ENCODE measurements at regions not wholly inside any gene's neighbourhood (a gene's known extent, or its start where the extent isn't known, plus 50 kb on each side); places are given as distances from the start of the nearest gene placed in this dataset.

GRCh38 chr11:15617126-15617525 lies 502.4 kb downstream of the INSC start:
- CTCF ChIA-PET = no interaction called here
- Histone ChIP-seq H2AFZ (ENCODE audit: low read depth, low read length, poor library complexity, severe bottlenecking) (no peak overlapping the region), H3K36me3 (ENCODE audit: control insufficient read depth in 1 of 2, insufficient read depth in 2 of 2, low read length in 2 of 2) (no peaks in the 10 kb centered on the region), H3K79me2 (ENCODE audit: insufficient read depth, low read length) (no peaks in the 10 kb centered on the region), H3K27me3 (ENCODE audit: insufficient read depth, low read length) (peaks cover 49% of the 10 kb centered on the region), H3K9me3 (ENCODE audit: control insufficient read depth in 1 of 2, insufficient read depth in 1 of 2, low read depth in 1 of 2, low read length in 2 of 2) (no peaks in the 10 kb centered on the region), H3K4me2 (ENCODE audit: low read length) (no peak overlapping the region), H3K4me1 (ENCODE audit: control insufficient read depth in 1 of 2, insufficient read depth in 2 of 2, low read length in 2 of 2) (no peaks in the 10 kb centered on the region), H3K9ac (ENCODE audit: low read length) (no peak overlapping the region), H3K27ac (ENCODE audit: low read depth, low read length) (no peak overlapping the region), H3K9me2 (ENCODE audit: insufficient read depth) (no peaks in the 10 kb centered on the region), H4K20me1 (ENCODE audit: insufficient read depth) (no peaks in the 10 kb centered on the region), H3K4me3 (replicated peaks in 1 of 2; ENCODE audit: low read depth in 1 of 2, low read length in 2 of 2) (no peak overlapping the region)
- no peak for DNase-seq (ENCODE audit: low read depth, low spot score)
- no peak for TF ChIP-seq ATF3 (IDR thresholded peaks at IDR 0.05)
- no peak for TF ChIP-seq CTCF (IDR thresholded peaks at IDR 0.05 in 2 of 3, conservative IDR thresholded peaks at IDR 0.05 in 1 of 3; ENCODE audit: borderline replicate concordance in 1 of 3, insufficient read depth in 1 of 3, low read depth in 2 of 3, low read length in 2 of 3)
- no peak for TF ChIP-seq CBX3 (IDR thresholded peaks at IDR 0.05; ENCODE audit: low read depth)
- no peak for TF ChIP-seq SP1 (IDR thresholded peaks at IDR 0.05; ENCODE audit: low read depth)
- no peak for TF ChIP-seq POLR2A (IDR thresholded peaks at IDR 0.05; ENCODE audit: borderline replicate concordance, extremely low read depth, insufficient read depth, insufficient read length)
- no peak for TF ChIP-seq EZH2 (IDR thresholded peaks at IDR 0.05)
- no peak for TF ChIP-seq YY1 (IDR thresholded peaks at IDR 0.05; ENCODE audit: extremely low read depth, insufficient replicate concordance, low read depth, low read length)
- no peak for TF ChIP-seq ZNF274 (IDR thresholded peaks at IDR 0.05; ENCODE audit: low read depth, low read length)
- TF ChIP-seq SIN3A (IDR thresholded peaks at IDR 0.05; ENCODE audit: low read depth) = no peak
- no peak for TF ChIP-seq RAD21 (IDR thresholded peaks at IDR 0.05; ENCODE audit: low read depth)
- TF ChIP-seq POLR2AphosphoS5 (IDR thresholded peaks at IDR 0.05; ENCODE audit: low read depth, low read length) = no peak
- no peak for TF ChIP-seq REST (IDR thresholded peaks at IDR 0.05; ENCODE audit: low read depth)
- TF ChIP-seq TCF7L2 (IDR thresholded peaks at IDR 0.05; ENCODE audit: borderline replicate concordance, extremely low read depth, insufficient read depth, insufficient read length) = no peak
- no peak for TF ChIP-seq FOSL1 (IDR thresholded peaks at IDR 0.05; ENCODE audit: low read depth)
- no peak for TF ChIP-seq EZH2phosphoT487 (IDR thresholded peaks at IDR 0.05; ENCODE audit: borderline replicate concordance)
- no peak for TF ChIP-seq EGR1 (IDR thresholded peaks at IDR 0.05; ENCODE audit: low read depth)
- BruUV-seq (replicated peaks) = no TSS peak
- intact Hi-C loops (cut with micrococcal nuclease) = no loop called here
- RAD21 ChIA-PET (ENCODE audit: low non-redundant PET in 1 of 2, low total read pairs in 2 of 2, uncharacterized antibody in 2 of 2, unreplicated experiment in 2 of 2) = no interaction called here
- POLR2A ChIA-PET = no interaction called here
- no peak for ATAC-seq

Data from HCT116 (cell line).